GM12891 (cell line): ENCODE measurements at regions not wholly inside any gene's neighbourhood (a gene's known extent, or its start where the extent isn't known, plus 50 kb on each side); places are given as distances from the start of the nearest gene placed in this dataset.
"Not testable (repeated sequence)": the region's sequence is repeated elsewhere in the genome, so short reads cannot be mapped to it uniquely, and the experiment has no call there.

Experiments used
- PAX5 ChIP-seq: IDR thresholded peaks from 2 replicates; pipeline ENCODE4 v1.6.1; 2011; ENCODE audit warnings: low read length, moderate library complexity, mild to moderate bottlenecking; ENCODE audit not compliant: insufficient read depth, severe bottlenecking
- POLR2A ChIP-seq: IDR thresholded peaks from 2 replicates; pipeline ENCODE4 v1.6.1; 2011; ENCODE audit warnings: low read depth, low read length, control low read depth
- POLR2AphosphoS5 ChIP-seq: IDR thresholded peaks from 2 replicates; pipeline ENCODE4 v1.6.1; 2011; ENCODE audit warnings: low read depth, low read length, control low read depth
- SPI1 ChIP-seq: IDR thresholded peaks from 2 replicates; pipeline ENCODE4 v1.6.1; 2011; ENCODE audit warnings: low read depth, low read length, control low read depth
- TAF1 ChIP-seq: IDR thresholded peaks from 2 replicates; pipeline ENCODE4 v1.6.1; 2011; ENCODE audit warnings: low read depth, low read length, control low read depth

- not testable (repeated sequence) for TF ChIP-seq TAF1, POLR2AphosphoS5, PAX5, POLR2A, SPI1
Observed at GRCh38 chr15:20048189-20048588, 493.4 kb downstream of the GOLGA6L6 start.
